Spleen (tissue), 11 donors: ENCODE measurements at regions not wholly inside any gene's neighbourhood (a gene's known extent, or its start where the extent isn't known, plus 50 kb on each side); places are given as distances from the start of the nearest gene placed in this dataset.

Experiments
- DNase-seq: peaks from one replicate; pipeline ENCODE4 v3.0.0-alpha.2; 2020
- H3K27ac ChIP-seq, 8 donors: fragments of 200-600 bp; sonication (generic) in 7 of 8; 1 replicate in 4 of 8; 2 replicates in 4 of 8; pipeline versions ENCODE4 v1.5.0 to v1.8.0; 2016 to 2021; ENCODE audit warnings: inconsistent platforms in 4 of 8, mild to moderate bottlenecking in 4 of 8, moderate library complexity in 1 of 8
- H3K27me3 ChIP-seq, 7 donors: fragments of 200-600 bp; sonication (generic) in 6 of 7; replicated peaks in 1 of 7; 1 replicate in 4 of 7; 2 replicates in 3 of 7; pipeline versions ENCODE4 v1.5.0 to v1.8.0; 2016 to 2021; ENCODE audit warnings: inconsistent platforms in 3 of 7, mild to moderate bottlenecking in 1 of 7
- H3K36me3 ChIP-seq, 6 donors: fragments of 200-600 bp; sonication (generic) in 5 of 6; 1 replicate in 4 of 6; 2 replicates in 2 of 6; pipeline versions ENCODE4 v1.5.0 to v1.8.0; 2016 to 2021; ENCODE audit warnings: inconsistent platforms in 2 of 6
- H3K4me1 ChIP-seq, 6 donors: fragments of 200-600 bp; sonication (generic) in 5 of 6; 1 replicate in 3 of 6; 2 replicates in 3 of 6; pipeline versions ENCODE4 v1.5.0 to v1.8.0; 2016 to 2021; ENCODE audit warnings: inconsistent platforms in 3 of 6
- H3K4me3 ChIP-seq, 8 donors: fragments of 200-600 bp; sonication (generic) in 7 of 8; 1 replicate in 4 of 8; 2 replicates in 4 of 8; pipeline versions ENCODE4 v1.5.0 to v1.8.0; 2016 to 2021; ENCODE audit warnings: inconsistent platforms in 4 of 8, mild to moderate bottlenecking in 4 of 8, moderate library complexity in 2 of 8
- H3K9me3 ChIP-seq, 8 donors: fragments of 200-600 bp; sonication (generic) in 7 of 8; 1 replicate in 4 of 8; 2 replicates in 4 of 8; pipeline versions ENCODE4 v1.5.0 to v1.8.0; 2016 to 2021; ENCODE audit warnings: inconsistent platforms in 4 of 8
- CTCF ChIP-seq, 11 experiments: fragments of 200-600 bp in 7 of 11; fragments of 450-650 bp in 4 of 11; sonication (generic) in 4 of 11; IDR thresholded peaks in 8 of 11; conservative IDR thresholded peaks in 3 of 11; 1 replicate in 7 of 11; 2 replicates in 4 of 11; pipeline versions ENCODE4 v1.4.0 to v1.8.0; 2016 to 2021; ENCODE audit warnings: antibody characterized with exemption in 11 of 11, inconsistent platforms in 4 of 11, mild to moderate bottlenecking in 1 of 11
- POLR2A ChIP-seq, 3 donors: fragments of 450-650 bp; IDR thresholded peaks; one replicate each; pipeline ENCODE4 v1.5.1; 2017; ENCODE audit warnings: antibody characterized with exemption in 3 of 3, mild to moderate bottlenecking in 1 of 3
- POLR2AphosphoS5 ChIP-seq, 3 donors: sonication (generic); formaldehyde crosslinking; IDR thresholded peaks; one replicate each; pipeline ENCODE4 v1.5.1; 2017; ENCODE audit warnings: antibody characterized with exemption in 3 of 3
- WGBS, 5 donors: extraction: QIAGEN DNeasy Blood & Tissue Kit in 3 of 5; methylation state at CpG; one replicate each; pipeline versions ENCODE4 v1.1.5 to v1.1.7; 2013 to 2018; 5-methylcytosine and 5-hydroxymethylcytosine counted together
- intact Hi-C: fragments of 100-400 bp; cut with DNase I; formaldehyde crosslinking; loops from one replicate; pipeline ENCODE4 v1.15.0; 2023; ENCODE audit warnings: low total_unique reads
- donor health status: healthy with polysubstance abuse.
- donor health status: DM: no; HTN: no; CAD: no; lungs with moderate emphysema.
- donor health status: DM: no; HTN: no; CAD: no.
- donor health status: Bipolar disorder and iron deficiency.
- donor health status: healthy.
- donor health status: DM: no; HTN: no; CAD: no.
- donor health status: DM: yes; HTN: yes; CAD: no.

- TF ChIP-seq POLR2A (IDR thresholded peaks at IDR 0.05) (no peak), POLR2AphosphoS5 (IDR thresholded peaks at IDR 0.05) (no peak), CTCF (IDR thresholded peaks at IDR 0.05 in 8 of 11, conservative IDR thresholded peaks at IDR 0.05 in 3 of 11) (no peak)
- intact Hi-C loops, result no loop called here
- DNase-seq, result no peak
- no peaks in the 10 kb centered on the region for H3K9me3 ChIP-seq
- H3K27ac ChIP-seq, result no peak overlapping the region
- no peak overlapping the region for H3K4me3 ChIP-seq
- no peaks in the 10 kb centered on the region for H3K27me3 ChIP-seq
- peaks cover 0 to 14% (median 0%) of the 10 kb centered on the region in 6 donors for H3K36me3 ChIP-seq
- WGBS, 5 donors, result 52 to 70% (median 63%) methylated on average over 3 of the region's 3 CpGs
- H3K4me1 ChIP-seq, result no peaks in the 10 kb centered on the region
Observed at GRCh38 chr9:75210215-75210614, 121.9 kb downstream of the OSTF1 start.

- no peak overlapping the region for H3K4me3 ChIP-seq
- WGBS, 5 donors, result 84 to 93% (median 88%) methylated on average over 3 of the region's 3 CpGs
- no peaks in the 10 kb centered on the region for H3K4me1 ChIP-seq
- DNase-seq, result no peak
- H3K27ac ChIP-seq, result no peak overlapping the region
- peaks cover 0 to 22% (median 0%) of the 10 kb centered on the region in 6 donors for H3K36me3 ChIP-seq
- TF ChIP-seq POLR2A (IDR thresholded peaks at IDR 0.05) (no peak), CTCF (IDR thresholded peaks at IDR 0.05 in 8 of 11, conservative IDR thresholded peaks at IDR 0.05 in 3 of 11) (no peak), POLR2AphosphoS5 (IDR thresholded peaks at IDR 0.05) (no peak)
- intact Hi-C loops, result no loop called here
- H3K9me3 ChIP-seq, result no peaks in the 10 kb centered on the region
- no peaks in the 10 kb centered on the region for H3K27me3 ChIP-seq
Observed at GRCh38 chr9:75213765-75214164, 125.5 kb downstream of the OSTF1 start.

GRCh38 chr9:75226403-75227139 is 138.3 kb downstream of the OSTF1 start:
- 69 to 82% (median 77%) methylated on average over 2 of the region's 2 CpGs for WGBS, 5 donors
- intact Hi-C loops, result no loop called here
- TF ChIP-seq POLR2A (IDR thresholded peaks at IDR 0.05) (no peak), POLR2AphosphoS5 (IDR thresholded peaks at IDR 0.05) (no peak), CTCF (IDR thresholded peaks at IDR 0.05 in 8 of 11, conservative IDR thresholded peaks at IDR 0.05 in 3 of 11) (no peak)

GRCh38 chr9:75228893-75229292 is 140.6 kb downstream of the OSTF1 start:
- H3K4me1 ChIP-seq, result peaks cover 0 to 8% (median 0%) of the 10 kb centered on the region in 6 donors
- WGBS, 5 donors, result 83 to 90% (median 89%) methylated on average over 3 of the region's 3 CpGs
- intact Hi-C loops, result no loop called here
- H3K9me3 ChIP-seq, result peaks cover 0 to 32% (median 19%) of the 10 kb centered on the region in 8 donors
- H3K36me3 ChIP-seq, result peaks cover 0 to 8% (median 0%) of the 10 kb centered on the region in 6 donors
- H3K4me3 ChIP-seq, result no peak overlapping the region
- DNase-seq, result no peak
- no peak for TF ChIP-seq POLR2A (IDR thresholded peaks at IDR 0.05)
- no peak for TF ChIP-seq POLR2AphosphoS5 (IDR thresholded peaks at IDR 0.05)
- TF ChIP-seq CTCF (IDR thresholded peaks at IDR 0.05 in 8 of 11, conservative IDR thresholded peaks at IDR 0.05 in 3 of 11), result no peak
- no peaks in the 10 kb centered on the region for H3K27me3 ChIP-seq
- no peak overlapping the region for H3K27ac ChIP-seq

More at GRCh38 chr9:75226403-75227139, 138.3 kb downstream of the OSTF1 start:
- peaks cover 0 to 8% (median 0%) of the 10 kb centered on the region in 6 donors for H3K4me1 ChIP-seq
- H3K9me3 ChIP-seq, result peaks cover 0 to 39% (median 25%) of the 10 kb centered on the region in 8 donors
- no peak overlapping the region for H3K4me3 ChIP-seq
- no peaks in the 10 kb centered on the region for H3K27me3 ChIP-seq
- no peak for DNase-seq
- H3K36me3 ChIP-seq, result peaks cover 0 to 8% (median 0%) of the 10 kb centered on the region in 6 donors
- no peak overlapping the region for H3K27ac ChIP-seq
